SIG-M5 treated with dmso at 0.1 percent for 504 hours (cell line): ENCODE measurements at regions not wholly inside any gene's neighbourhood (a gene's known extent, or its start where the extent isn't known, plus 50 kb on each side); places are given as distances from the start of the nearest gene placed in this dataset.

Experiments used
- DNase-seq: peaks from one replicate; lab custom pipeline; 2025; ENCODE audit not compliant: unreplicated experiment; lab: John Stamatoyannopoulos, UW

GRCh38 chr16:85337910-85338637, 225.8 kb upstream of the CIBAR2 start:
- no peak for DNase-seq

DNA sequence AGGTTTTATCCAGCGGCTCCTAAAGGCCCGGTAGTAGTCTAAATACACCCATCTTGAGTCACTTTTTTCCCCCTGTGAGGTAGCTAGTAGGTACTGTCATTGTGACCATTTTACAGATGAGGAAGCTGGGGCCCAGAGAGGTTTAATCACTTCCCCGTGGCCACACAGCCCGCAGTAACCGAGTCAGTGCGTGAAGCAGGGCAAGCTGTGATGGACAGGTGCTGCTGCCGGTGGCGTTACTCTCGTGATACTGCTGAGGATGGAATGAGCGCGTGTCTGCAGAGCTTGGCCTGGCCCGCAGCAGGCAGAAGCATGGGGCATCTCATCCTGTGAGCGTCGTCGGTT, 226.3 kb upstream of the CIBAR2 start:
- no peak for DNase-seq

- no peak for DNase-seq
These were observed 226.9 kb upstream of the CIBAR2 start for GRCh38 chr16:85338989-85339685.

DNA sequence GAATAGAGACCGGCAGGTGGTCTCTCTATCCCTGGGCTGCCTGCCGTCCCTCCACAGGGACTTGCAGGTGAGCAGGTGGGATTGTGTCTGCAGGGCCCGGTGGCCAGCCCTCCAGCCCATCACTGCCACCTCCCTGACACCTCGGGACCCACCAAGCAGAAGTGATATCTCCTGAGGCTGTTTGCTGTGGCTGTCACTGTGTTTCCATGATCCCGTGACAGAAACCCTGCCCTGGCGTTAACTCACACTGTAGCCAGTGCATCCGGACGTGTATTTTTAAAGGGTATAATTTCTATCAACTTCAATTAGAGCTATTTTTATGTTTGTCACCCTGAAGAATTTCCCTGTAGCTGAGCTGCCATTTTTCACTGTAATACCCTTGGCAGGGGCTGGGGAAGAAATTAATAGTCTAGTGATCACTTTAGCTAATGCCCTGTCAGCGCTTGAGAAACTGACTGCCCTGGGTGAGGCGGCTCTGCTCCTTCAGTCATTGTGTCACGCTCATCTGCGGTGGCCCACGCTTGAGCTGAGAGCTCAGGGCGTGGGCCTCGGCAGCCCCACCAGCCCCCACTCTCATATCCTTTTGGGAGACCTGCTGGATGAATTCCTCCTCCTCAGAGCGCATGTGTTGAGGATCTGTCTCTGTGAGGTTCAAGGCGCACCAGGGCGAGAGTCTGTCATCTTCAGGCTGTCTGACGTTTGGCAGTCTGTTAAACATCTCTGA, 229.9 kb upstream of the CIBAR2 start:
- no peak for DNase-seq

DNA sequence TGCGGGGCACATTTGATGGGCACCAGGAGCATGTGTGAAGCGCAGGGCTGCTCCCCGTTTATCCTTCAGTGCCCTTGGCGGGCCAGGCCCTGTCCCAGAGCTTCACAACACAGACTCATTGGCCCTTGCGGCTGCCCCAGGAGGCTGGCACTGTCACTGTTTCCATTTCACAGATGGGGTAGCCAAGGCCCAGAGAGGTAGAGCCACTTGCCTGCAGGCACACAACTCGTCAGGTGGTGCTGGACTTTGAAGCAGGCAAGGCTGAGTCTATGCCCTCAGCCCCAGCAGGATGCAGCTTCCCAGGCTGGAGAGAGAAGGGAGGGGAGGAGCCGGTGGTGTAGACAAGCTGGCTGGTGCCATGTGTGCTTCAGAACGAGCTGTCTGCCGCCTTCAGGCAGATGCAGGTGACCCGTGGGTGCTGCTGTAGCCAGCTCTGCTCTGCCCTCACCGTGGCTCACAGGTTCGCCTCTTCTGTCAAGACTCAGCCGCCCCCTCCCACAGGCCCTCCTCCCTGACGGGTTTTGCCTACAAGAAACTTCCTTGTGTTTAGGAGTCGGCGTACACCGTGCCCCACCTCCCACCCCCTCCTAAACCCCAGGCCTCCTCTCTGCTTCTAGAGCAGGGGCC, 232.3 kb upstream of the CIBAR2 start:
- DNase-seq, result no peak

DNA sequence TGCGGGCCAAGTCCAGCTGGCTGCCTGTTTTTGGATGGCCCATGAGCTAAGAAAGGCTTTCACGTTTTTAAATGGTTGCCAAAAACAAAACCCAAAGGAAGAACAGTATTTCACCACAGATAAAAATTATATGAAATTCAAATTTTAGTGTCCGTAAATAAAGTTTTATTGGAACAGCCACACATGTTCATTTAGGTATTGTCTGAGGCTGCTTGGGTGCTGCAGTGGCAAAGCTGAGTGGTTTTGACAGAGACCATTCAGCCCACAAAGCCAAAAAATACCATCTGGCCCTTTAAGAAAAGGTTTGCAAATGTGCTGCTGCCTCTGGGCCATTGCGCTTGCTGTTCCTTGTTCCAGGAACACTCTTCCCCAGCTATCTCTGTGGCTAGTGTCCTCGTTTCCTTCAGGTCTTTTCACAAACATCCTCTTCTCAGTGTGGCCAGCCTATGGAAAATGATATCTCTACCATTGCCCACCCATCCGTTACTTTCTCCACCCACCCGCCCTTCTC, 232.9 kb upstream of the CIBAR2 start:
- DNase-seq, result no peak

DNA sequence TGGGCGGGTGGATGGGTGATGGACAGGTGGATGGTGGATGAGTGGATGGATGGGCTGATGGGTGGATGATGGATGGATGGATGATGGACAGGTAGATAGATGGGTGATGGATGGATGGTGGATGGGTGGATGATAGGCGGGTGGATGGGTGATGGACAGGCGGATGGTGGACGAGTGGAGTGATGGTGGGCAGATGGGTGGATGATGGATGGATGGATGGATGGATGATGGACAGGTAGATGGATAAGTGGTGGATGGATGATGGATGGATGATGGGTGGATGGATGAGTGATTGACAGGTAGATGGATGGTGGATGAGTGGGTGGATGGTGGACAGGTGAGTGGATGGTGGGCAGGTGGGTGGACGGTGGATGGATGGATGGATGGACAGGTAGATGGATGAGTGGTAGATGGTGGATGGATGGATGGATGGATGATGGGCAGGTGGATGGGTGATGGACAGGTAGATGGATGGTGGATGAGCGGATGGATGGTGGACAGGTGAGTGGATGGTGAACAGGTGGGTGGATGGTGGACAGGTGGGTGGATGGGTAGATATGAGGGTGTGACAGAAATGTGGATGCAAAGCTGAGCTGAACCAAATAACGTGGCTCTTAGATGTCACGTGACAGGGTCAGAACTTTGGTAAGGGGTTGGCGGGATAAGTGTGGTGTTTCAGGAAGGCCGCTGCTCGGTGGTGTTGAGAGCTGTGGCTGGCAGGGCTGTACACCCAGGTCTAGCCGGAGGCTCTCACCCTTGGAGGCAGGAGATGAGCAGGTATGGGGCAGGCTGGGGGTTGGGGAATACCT, 234.3 kb upstream of the CIBAR2 start:
- DNase-seq, result no peak

- DNase-seq, result no peak
These were observed 234.9 kb upstream of the CIBAR2 start for GRCh38 chr16:85347213-85347591.

DNA sequence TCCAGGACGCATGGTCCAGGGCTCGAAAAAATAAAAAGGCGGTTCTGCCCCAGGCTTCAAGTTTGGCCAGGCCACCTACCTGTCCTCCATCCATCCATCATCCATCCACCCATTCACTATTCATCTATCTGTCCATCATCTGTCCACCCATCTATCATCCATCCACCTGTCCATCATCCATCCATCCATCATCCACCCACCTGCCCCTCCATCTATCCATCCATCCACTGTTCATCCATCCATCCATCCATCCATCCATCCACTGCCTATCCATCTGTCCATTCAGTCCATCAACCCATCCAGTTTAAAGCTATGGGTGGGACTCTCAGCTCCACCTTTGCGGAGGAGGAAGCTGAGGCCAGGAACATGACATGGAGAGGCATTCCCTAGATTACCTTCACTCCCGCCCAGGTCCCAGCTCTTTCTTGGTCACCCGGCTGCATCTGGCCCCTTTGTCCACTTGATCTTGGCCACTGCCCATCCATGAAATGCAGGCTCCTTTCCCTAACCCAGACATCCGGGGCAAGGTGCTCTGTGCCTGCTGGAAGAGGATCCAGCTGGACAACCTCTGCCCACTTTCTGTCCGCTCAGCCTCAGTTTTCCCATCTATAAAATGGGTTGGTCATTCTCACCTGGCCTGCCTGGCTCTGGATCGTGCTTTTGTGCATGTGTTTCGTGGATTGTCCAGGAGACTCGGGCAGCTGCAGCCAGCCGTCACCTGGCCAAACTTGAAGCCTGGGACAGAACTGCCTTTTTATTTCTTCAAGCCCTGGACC, 236.0 kb upstream of the CIBAR2 start:
- no peak for DNase-seq

DNA sequence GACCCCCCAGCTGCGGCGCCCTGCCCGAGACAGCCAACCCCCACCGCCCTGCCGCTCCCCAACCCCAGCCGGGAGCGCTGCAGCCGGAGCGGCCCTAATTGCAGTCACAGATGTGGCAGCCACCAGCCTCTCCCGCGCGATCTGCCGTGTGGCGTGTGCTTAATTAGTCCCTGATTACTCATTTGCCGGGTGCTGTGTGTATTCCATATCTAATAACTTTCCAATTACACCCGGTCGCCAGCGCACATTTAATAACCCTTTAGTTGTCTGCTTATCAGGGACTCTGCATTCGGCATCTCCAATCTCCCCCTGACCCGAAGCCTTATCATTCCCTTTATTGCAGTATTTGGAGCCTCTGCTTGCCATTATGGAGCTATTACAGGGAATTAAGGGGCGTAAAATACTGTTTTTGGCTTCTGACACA, 236.7 kb upstream of the CIBAR2 start:
- DNase-seq, result no peak

GRCh38 chr16:85349365-85350145, 237.3 kb upstream of the CIBAR2 start:
- DNase-seq, result no peak

GRCh38 chr16:85350146-85350728, 238.0 kb upstream of the CIBAR2 start:
- DNase-seq, result no peak

DNA sequence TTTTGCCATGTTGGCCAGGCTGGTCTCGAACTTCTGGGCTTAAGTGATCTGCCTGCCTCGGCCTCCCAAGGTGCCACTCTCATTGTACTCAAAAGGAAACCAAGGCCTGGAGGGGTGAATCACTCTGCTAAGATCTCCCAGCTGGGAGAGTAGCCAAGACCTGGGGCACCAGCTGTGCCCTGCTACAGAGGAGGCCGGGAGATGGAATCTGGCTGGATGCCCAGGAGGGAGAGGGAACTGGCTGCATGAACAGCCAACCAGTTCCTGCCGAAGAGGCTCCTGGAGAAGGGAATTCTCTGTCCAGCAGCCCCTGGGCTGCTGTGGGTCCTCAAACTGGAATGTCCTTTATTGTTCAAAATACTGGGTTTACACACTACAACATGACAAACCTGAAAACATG, 238.7 kb upstream of the CIBAR2 start:
- peak; percentile 45 for DNase-seq

- DNase-seq, result no peak
These were observed 240.7 kb upstream of the CIBAR2 start for GRCh38 chr16:85353013-85353412.

DNA sequence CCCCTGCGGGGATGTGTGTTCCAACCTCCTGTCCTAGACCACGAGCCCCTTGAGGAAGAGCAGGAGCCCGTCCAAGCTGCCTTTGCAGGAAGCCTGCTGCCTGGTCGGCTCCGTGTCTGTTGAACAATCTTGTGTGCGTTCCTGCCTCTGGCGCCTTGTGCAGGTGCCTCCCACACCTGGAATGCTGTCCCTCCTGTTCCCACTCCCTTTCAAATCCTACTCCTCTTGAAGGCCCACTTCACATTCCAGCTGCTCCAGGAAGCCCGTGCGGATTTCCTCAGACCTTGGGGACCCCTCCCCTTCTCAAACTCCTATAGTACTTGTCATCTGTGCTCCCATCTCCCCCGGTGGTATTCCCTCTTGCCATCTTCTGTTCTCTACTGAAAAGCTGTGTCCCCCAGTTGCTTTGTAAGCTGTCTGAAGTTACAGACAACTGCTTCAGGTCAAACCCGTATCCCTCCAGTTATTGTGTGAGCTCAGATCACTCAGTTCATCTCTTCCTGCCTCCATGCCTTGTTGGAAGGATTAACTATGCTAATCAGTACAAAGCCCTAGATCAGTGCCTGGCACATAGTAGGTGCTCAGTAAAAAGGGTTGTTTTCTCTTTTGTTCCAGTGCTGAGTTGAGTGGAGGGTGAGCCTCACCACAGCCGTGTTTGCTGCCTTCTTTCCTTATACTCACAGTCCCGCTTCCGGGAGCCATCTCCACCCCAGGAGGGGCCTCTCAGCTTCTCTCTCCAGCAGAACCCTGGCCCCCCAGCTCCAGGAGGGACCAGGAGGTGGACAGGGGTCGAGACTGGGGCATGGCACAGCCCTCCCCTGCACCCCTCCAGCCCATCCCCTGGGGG, 241.8 kb upstream of the CIBAR2 start:
- DNase-seq, result peak; percentile 54

DNA sequence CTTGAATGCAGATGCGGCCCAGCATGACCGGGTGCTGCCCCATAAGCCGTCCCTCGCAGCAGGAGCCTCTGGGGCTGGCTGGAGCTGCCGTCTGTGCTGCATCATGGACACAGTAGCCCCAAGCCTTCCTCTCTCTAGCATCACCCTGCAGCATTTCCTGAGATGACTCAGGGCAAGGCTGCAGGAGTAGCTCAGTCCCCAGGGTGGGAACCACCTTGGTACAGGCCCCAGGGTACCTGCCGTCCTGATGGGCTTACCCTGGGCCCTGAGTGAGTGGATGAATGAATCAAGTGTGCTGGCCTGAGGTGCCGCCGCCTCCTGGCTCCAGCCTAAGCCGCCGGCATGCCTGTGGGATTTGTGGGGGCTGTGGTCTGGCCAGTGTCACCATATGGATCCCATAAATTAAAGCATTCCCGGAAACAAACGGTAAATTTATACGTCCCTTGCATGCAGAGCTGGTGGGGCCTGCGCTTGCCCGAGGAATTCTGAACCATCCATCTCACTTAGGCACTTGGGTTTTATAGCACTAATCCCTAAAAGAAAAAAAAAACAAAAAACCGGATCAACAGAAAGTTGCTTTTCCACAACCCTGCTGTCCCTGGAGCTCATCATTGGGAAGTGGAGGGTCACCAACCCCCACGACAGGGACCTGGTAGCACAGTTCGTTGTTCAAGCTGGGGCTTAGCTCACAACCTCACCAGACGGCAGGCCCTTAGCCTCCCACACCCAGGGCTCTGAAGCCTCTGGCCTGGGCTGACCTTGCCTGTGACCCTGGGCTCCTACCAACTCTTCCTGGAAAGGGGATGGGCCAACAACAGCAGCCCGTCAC, 242.6 kb upstream of the CIBAR2 start:
- DNase-seq, result no peak

- DNase-seq, result no peak
These were observed 243.2 kb upstream of the CIBAR2 start for GRCh38 chr16:85355515-85355837.
